ENCODE measurements at regions not wholly inside any gene's neighbourhood (a gene's known extent, or its start where the extent isn't known, plus 50 kb on each side); places are given as distances from the start of the nearest gene placed in this dataset.
A peak's percentile ranks its signal among the peaks of the same experiment; 100 is the strongest.

GRCh38 chrX:10381193-10381592, 224.4 kb downstream of the CLCN4 start:
- TF ChIP-seq CTCF (IDR thresholded peaks at IDR 0.05) (no peak), POLR2AphosphoS5 (IDR thresholded peaks at IDR 0.05) (peak; percentile 8), POLR2A (IDR thresholded peaks at IDR 0.05) (no peak)

All from prostate gland (tissue), 2 donors.